ENCODE measurements at regions not wholly inside any gene's neighbourhood (a gene's known extent, or its start where the extent isn't known, plus 50 kb on each side); places are given as distances from the start of the nearest gene placed in this dataset.

DNA sequence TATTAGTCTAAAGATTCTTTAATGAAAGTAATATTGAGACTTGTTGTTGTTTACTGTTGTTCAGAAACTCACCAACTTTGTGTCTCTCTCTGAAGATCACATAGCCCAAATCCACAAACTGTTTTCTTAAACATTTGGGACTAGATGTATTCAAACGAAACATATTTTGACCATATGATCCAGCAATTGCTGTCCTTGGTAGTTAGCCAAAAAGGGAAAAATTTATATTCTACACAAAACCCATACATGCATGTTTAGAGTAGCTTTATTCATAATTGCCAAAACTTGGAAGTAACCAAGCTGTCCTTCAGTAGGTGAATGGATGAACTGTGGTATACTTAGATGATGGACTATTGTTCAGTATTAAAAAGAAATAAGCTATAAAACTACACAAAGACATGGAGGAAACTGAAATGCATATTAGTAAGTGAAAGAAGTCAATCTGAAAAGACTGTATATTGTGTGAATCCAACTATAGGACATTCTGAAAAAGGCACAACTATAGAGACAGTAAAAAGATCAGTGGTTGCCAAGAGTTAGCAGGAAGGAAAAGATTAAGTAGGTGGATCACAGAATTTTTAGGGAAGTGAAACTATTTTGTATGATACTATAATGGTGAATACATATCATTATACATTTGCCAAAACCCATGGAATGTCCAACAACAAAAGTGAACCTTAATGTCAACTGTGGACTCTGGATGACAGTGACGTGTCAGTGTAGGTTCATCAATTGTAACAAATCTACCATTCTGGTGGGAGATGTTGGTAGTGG lies 442.9 kb downstream of the INSC start:
- TF ChIP-seq, protein P1, sequence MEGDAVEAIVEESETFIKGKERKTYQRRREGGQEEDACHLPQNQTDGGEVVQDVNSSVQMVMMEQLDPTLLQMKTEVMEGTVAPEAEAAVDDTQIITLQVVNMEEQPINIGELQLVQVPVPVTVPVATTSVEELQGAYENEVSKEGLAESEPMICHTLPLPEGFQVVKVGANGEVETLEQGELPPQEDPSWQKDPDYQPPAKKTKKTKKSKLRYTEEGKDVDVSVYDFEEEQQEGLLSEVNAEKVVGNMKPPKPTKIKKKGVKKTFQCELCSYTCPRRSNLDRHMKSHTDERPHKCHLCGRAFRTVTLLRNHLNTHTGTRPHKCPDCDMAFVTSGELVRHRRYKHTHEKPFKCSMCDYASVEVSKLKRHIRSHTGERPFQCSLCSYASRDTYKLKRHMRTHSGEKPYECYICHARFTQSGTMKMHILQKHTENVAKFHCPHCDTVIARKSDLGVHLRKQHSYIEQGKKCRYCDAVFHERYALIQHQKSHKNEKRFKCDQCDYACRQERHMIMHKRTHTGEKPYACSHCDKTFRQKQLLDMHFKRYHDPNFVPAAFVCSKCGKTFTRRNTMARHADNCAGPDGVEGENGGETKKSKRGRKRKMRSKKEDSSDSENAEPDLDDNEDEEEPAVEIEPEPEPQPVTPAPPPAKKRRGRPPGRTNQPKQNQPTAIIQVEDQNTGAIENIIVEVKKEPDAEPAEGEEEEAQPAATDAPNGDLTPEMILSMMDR (IDR thresholded peaks at IDR 0.05; ENCODE audit: low read depth, low read length, missing control alignments), result no peak
- no peak for DNase-seq (ENCODE audit: low read depth)
- no peak overlapping the region for H3K4me3 ChIP-seq (ENCODE audit: low read depth, low read length)

DNA sequence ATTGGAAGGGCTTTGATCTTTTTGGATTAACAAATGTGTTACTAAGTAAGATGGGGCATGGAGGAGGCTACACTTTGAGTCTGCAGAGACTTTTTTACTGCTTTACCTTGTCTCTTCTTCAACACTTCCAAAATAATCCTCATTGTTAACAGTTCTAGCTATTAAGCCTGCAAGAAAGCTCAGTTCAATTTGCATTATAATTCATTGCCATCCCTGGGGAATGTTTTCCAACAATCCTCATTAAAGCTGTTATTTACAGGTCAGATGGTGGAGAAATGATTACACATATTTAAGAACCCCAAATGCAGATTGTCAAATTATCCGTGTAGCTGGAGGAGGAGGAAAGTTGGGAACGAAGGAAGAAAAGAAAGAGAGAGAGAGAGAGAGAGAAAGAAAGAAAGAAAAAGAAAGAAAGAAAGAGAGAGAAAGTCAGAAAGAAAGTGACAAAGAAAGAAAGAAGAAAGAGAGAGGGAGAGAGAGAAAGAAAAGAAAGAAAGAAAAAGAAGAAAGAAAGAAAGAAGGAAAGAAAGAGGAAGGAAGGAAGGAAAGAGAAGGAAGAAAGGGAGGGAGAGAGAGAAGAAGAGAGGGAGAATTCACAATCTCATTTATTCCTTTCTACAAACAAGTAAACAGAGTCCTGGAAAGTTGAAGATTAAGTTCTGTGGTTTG lies 443.9 kb downstream of the INSC start:
- TF ChIP-seq, protein P1 (IDR thresholded peaks at IDR 0.05; ENCODE audit: low read depth, low read length, missing control alignments), result no peak
- DNase-seq (ENCODE audit: low read depth), result no peak
- H3K4me3 ChIP-seq (ENCODE audit: low read depth, low read length), result no peak overlapping the region

DNA sequence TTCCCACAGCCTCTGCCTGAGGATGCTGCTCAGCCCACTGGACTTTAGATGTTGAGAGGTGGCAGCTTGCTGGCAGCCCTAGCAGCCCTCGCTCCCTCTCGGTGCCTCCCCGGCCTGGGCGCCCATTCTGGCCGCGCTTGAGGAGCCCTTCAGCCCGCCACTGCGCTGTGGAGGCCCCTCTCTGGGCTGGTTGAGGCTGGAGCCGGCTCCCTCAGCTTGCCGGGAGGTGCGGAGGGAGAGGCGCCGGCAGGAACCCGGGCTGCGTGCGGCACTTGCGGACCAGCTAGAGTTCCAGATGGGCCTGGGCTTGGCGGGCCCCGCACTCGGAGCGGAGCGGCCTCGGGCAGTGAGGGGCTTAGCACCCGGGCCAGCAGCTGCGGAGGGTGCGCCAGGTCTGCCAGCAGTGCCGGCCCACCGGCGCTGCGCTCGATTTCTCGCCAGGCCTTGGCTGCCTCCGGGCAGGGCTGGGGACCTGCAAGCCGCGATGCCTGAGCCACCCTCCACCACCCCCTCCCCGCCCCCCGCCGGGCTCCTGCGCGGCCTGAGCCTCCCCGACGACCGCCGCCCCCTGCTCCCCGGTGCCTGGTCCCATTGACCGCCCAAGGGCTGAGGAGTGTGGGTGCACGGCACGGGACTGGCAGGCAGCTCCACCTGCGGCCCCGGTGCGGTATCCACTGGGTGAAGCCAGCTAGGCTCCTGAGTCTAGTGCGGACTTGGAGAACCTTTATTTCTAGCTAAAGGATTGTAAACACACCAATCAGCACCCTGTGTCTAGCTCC lies 446.2 kb downstream of the INSC start:
- TF ChIP-seq, protein P1 (IDR thresholded peaks at IDR 0.05; ENCODE audit: low read depth, low read length, missing control alignments), result no peak
- DNase-seq (ENCODE audit: low read depth), result no peak
- H3K4me3 ChIP-seq (ENCODE audit: low read depth, low read length), result no peak overlapping the region

DNA sequence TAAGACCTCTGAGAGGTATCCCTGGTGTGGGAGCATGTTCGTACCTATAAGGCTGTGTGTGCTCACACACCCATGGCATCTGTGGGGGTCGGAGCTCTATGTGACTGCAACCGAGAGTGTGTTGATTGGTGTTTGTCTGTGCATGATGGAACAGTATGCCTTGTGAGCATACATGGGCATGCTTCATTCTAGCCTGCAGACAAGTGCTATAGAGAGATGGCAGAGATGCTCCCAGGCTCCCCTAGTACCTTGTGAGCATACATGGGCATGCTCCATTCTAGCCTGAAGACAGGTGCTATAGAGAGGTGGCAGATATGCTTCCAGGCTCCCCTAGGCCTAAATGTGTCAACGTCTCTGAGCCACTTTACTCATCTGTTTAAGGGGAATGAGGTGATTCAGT lies 447.5 kb downstream of the INSC start:
- no peak overlapping the region for H3K4me3 ChIP-seq (ENCODE audit: low read depth, low read length)
- no peak for DNase-seq (ENCODE audit: low read depth)
- TF ChIP-seq, protein P1 (IDR thresholded peaks at IDR 0.05; ENCODE audit: low read depth, low read length, missing control alignments), result no peak

DNA sequence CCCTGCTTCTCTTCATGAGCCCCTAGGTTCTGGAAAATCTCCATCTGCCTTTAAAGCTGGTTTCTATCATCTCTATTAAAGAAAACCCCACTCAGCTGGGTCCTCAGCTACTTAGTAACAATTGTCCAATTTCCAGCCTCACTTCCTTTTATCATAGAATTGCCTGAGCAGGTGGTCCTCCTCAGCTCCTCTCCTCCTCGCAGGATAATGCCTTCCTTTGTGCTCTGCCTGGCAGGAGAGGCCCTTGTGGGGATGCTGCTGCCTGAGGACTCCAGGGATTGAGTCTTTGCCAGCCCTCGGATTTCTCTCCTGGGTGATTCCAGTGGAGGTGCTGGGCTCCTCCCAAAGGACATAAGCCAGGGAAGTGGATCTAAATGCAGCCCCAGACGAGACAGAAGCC lies 448.3 kb downstream of the INSC start:
- no peak for DNase-seq (ENCODE audit: low read depth)
- H3K4me3 ChIP-seq (ENCODE audit: low read depth, low read length), result no peak overlapping the region
- TF ChIP-seq, protein P1 (IDR thresholded peaks at IDR 0.05; ENCODE audit: low read depth, low read length, missing control alignments), result no peak

DNA sequence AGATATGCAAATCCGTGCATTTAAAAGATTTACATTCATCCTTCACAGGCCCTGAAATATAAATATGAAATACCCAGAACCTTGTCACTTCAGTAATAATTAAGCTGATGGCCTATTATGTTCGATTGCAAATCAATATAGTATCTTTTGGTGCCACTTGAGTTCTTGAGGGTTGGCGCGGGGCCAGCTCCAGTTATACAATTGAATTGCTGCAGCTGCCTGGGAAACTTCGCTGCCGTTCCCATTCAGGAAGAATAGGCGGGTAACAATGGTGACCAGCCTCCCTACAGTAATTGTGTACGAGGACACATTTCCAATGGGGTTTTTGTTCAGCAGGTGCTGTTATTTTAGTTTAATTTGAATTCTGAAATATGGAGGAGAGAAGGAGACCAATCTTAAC lies 451.2 kb downstream of the INSC start:
- DNase-seq (ENCODE audit: low read depth), result no peak
- no peak overlapping the region for H3K4me3 ChIP-seq (ENCODE audit: low read depth, low read length)
- TF ChIP-seq, protein P1 (IDR thresholded peaks at IDR 0.05; ENCODE audit: low read depth, low read length, missing control alignments), result no peak
